ENCODE measurements at regions not wholly inside any gene's neighbourhood (a gene's known extent, or its start where the extent isn't known, plus 50 kb on each side); places are given as distances from the start of the nearest gene placed in this dataset.

- H3K36me3 ChIP-seq (ENCODE audit: insufficient read depth, low read length) = no peaks in the 10 kb centered on the region
- no peak overlapping the region for H3K4me2 ChIP-seq (ENCODE audit: insufficient read depth, low read length)
- no peak for TF ChIP-seq EZH2 (IDR thresholded peaks at IDR 0.05; ENCODE audit: borderline replicate concordance, low read depth, low read length, severe bottlenecking)
- TF ChIP-seq, protein P1, sequence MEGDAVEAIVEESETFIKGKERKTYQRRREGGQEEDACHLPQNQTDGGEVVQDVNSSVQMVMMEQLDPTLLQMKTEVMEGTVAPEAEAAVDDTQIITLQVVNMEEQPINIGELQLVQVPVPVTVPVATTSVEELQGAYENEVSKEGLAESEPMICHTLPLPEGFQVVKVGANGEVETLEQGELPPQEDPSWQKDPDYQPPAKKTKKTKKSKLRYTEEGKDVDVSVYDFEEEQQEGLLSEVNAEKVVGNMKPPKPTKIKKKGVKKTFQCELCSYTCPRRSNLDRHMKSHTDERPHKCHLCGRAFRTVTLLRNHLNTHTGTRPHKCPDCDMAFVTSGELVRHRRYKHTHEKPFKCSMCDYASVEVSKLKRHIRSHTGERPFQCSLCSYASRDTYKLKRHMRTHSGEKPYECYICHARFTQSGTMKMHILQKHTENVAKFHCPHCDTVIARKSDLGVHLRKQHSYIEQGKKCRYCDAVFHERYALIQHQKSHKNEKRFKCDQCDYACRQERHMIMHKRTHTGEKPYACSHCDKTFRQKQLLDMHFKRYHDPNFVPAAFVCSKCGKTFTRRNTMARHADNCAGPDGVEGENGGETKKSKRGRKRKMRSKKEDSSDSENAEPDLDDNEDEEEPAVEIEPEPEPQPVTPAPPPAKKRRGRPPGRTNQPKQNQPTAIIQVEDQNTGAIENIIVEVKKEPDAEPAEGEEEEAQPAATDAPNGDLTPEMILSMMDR (IDR thresholded peaks at IDR 0.05; ENCODE audit: borderline replicate concordance, extremely low read depth, low read length, poor library complexity, severe bottlenecking) = no peak
- H3K4me1 ChIP-seq (ENCODE audit: insufficient read depth, low read length) = no peaks in the 10 kb centered on the region
- H4K20me1 ChIP-seq (ENCODE audit: insufficient read depth, low read length) = no peaks in the 10 kb centered on the region
- no peak overlapping the region for H2AFZ ChIP-seq (ENCODE audit: low read depth, low read length)
- no peak overlapping the region for H3K4me3 ChIP-seq (ENCODE audit: low read depth in 1 of 2, low read length in 2 of 2)
- no peak overlapping the region for H3K27ac ChIP-seq (ENCODE audit: low read length)
- DNase-seq = no peak
- H3K27me3 ChIP-seq (ENCODE audit: insufficient read depth, low read length, poor library complexity) = no peaks in the 10 kb centered on the region
- no peaks in the 10 kb centered on the region for H3K79me2 ChIP-seq (ENCODE audit: insufficient read depth, low read length)
- no peaks in the 10 kb centered on the region for H3K9me3 ChIP-seq (ENCODE audit: insufficient read depth, low read length, severe bottlenecking)
- no peak overlapping the region for H3K9ac ChIP-seq (ENCODE audit: low read depth, low read length)
- ATAC-seq (ENCODE audit: insufficient read depth, low read depth) = no peak
These were observed 434.2 kb upstream of the ONECUT1 start for GRCh38 chr15:53224371-53224770.

- Histone ChIP-seq H3K9me3 (ENCODE audit: insufficient read depth, low read length, severe bottlenecking) (no peaks in the 10 kb centered on the region), H2AFZ (ENCODE audit: low read depth, low read length) (no peak overlapping the region), H3K27me3 (ENCODE audit: insufficient read depth, low read length, poor library complexity) (no peaks in the 10 kb centered on the region), H3K4me1 (ENCODE audit: insufficient read depth, low read length) (no peaks in the 10 kb centered on the region), H3K27ac (ENCODE audit: low read length) (no peak overlapping the region), H3K36me3 (ENCODE audit: insufficient read depth, low read length) (no peaks in the 10 kb centered on the region), H3K79me2 (ENCODE audit: insufficient read depth, low read length) (no peaks in the 10 kb centered on the region), H3K9ac (ENCODE audit: low read depth, low read length) (no peak overlapping the region), H3K4me2 (ENCODE audit: insufficient read depth, low read length) (no peak overlapping the region), H3K4me3 (ENCODE audit: low read depth in 1 of 2, low read length in 2 of 2) (no peak overlapping the region), H4K20me1 (ENCODE audit: insufficient read depth, low read length) (no peaks in the 10 kb centered on the region)
- TF ChIP-seq, protein P1 (IDR thresholded peaks at IDR 0.05; ENCODE audit: borderline replicate concordance, extremely low read depth, low read length, poor library complexity, severe bottlenecking) = no peak
- no peak for TF ChIP-seq EZH2 (IDR thresholded peaks at IDR 0.05; ENCODE audit: borderline replicate concordance, low read depth, low read length, severe bottlenecking)
- ATAC-seq (ENCODE audit: insufficient read depth, low read depth) (no peak), DNase-seq (no peak)
These were observed 433.7 kb upstream of the ONECUT1 start for GRCh38 chr15:53223815-53224214.

DNA sequence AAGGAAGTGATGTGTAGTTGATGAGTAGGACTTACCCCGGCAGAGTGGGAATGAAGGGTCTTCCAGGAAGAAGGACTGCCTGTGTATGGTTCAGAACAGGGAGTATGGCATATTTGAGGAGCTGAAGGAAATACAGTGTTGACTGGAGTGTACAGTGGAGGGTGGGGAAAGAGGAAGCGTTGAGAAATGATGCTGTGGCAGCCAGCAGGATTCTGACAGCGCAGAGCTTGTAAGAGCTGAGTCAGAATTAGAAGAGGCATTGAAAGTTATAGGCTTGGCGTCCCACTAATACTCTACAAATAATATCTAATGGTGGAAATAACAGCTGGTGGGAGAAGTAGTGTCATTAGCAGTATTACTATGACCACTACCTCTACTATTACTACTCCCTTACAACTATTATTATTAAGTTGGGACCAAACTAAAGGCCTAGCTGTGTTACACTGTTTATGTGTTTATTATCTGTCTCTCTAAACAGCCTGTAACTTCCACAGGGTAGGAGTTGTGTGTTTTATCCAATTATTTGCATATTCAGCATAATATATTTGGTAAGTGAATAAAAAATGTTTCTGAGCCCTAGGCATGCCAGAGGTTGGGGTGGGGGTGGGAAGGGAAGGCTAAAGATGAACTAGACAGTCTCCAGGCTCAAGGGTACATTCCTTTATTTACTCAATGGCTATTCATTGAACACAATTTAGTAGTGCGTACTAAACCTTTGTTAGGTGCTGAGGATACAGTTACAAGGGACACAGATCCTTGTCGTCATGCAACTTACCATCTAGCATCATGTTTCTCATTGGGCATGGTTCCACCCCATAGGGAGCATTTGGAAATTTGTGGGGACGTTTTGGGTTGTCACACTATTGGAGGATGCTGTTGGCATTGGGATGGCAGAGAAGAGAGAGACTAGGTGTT lies 428.8 kb upstream of the ONECUT1 start:
- Histone ChIP-seq H3K4me3 (ENCODE audit: low read depth in 1 of 2, low read length in 2 of 2) (no peak overlapping the region), H2AFZ (ENCODE audit: low read depth, low read length) (no peak overlapping the region), H3K4me2 (ENCODE audit: insufficient read depth, low read length) (no peak overlapping the region), H3K9ac (ENCODE audit: low read depth, low read length) (no peak overlapping the region), H3K4me1 (ENCODE audit: insufficient read depth, low read length) (no peaks in the 10 kb centered on the region), H3K36me3 (ENCODE audit: insufficient read depth, low read length) (no peaks in the 10 kb centered on the region), H3K27ac (ENCODE audit: low read length) (no peak overlapping the region), H3K79me2 (ENCODE audit: insufficient read depth, low read length) (no peaks in the 10 kb centered on the region), H4K20me1 (ENCODE audit: insufficient read depth, low read length) (no peaks in the 10 kb centered on the region), H3K9me3 (ENCODE audit: insufficient read depth, low read length, severe bottlenecking) (no peaks in the 10 kb centered on the region), H3K27me3 (ENCODE audit: insufficient read depth, low read length, poor library complexity) (no peaks in the 10 kb centered on the region)
- DNase-seq = no peak
- TF ChIP-seq, protein P1 (IDR thresholded peaks at IDR 0.05; ENCODE audit: borderline replicate concordance, extremely low read depth, low read length, poor library complexity, severe bottlenecking) = no peak
- no peak for TF ChIP-seq EZH2 (IDR thresholded peaks at IDR 0.05; ENCODE audit: borderline replicate concordance, low read depth, low read length, severe bottlenecking)
- ATAC-seq (ENCODE audit: insufficient read depth, low read depth) = no peak
